A172 (cell line): ENCODE measurements at regions not wholly inside any gene's neighbourhood (a gene's known extent, or its start where the extent isn't known, plus 50 kb on each side); places are given as distances from the start of the nearest gene placed in this dataset.

ENCODE experiments used
- DNase-seq: peaks from one replicate; pipeline ENCODE4 v3.0.0-alpha.2; 2015; ENCODE audit warnings: low spot score

DNA sequence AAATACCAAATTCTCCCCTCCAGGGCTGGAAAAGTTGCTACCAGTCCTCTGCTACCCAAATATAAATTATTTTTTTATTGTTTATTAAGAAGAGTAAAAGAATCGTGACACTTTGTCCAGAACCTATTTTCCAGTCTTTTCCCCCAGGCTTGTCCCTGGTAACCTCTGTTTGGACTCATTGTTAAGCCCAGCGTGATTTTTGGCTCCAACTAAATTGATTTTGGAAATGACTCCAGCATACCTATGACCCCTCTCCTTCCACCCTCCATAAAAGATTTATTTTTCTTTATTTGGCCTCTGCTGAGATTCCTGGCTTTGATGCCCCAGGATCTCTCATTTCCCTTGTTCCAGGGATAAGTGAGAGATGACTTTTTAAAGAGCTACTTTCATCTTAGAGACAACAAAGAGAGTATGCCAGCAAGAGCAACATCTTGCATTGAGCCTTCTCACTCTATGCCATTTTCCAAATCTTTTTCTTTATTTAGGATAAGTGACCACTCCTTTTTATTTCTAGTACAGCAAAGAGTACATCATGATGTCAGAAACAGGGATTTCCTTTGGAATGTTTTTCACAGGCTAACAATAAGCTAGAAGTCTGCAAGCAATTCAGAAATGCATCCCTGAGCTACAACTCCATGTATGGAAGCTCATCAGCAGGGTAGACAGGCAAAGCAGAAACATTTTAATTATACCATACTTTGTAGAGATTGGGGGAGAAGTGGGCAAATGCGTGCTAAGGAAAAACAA lies 75.8 kb downstream of the DAD1 start:
- DNase-seq: no peak

DNA sequence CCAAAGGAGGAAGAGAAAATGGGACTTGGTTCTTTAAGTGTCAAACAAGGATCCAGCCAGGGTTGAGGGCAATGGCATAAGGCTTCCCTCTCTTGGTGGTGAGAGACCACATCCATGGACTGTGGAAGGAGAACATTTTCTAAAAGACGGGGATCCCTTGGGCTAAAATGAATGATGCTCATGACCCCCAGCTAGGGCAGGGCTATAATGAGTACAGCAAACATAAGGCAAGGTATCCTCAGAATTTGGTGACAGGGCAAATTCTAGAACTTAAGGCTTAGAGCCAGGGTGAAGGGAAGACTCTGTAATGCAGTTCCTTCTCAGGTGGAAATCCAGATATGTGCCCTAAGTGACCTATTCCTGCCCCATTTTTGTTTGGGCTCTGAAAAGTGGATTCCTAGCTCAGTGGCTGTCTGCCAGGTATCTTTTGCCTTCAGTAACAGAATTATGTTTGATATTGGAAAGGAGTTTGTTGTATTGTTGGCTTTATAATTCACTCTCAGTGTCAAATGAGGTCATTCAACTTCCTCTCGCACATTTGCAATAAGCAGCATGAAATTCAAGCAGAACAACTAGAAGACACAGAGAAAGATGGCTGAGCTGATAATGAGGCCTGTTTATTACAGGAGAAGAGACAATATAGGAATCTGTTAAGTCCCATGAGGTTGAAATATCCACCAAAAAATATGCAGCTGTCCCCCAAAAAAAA lies 76.8 kb downstream of the DAD1 start:
- DNase-seq: no peak

DNA sequence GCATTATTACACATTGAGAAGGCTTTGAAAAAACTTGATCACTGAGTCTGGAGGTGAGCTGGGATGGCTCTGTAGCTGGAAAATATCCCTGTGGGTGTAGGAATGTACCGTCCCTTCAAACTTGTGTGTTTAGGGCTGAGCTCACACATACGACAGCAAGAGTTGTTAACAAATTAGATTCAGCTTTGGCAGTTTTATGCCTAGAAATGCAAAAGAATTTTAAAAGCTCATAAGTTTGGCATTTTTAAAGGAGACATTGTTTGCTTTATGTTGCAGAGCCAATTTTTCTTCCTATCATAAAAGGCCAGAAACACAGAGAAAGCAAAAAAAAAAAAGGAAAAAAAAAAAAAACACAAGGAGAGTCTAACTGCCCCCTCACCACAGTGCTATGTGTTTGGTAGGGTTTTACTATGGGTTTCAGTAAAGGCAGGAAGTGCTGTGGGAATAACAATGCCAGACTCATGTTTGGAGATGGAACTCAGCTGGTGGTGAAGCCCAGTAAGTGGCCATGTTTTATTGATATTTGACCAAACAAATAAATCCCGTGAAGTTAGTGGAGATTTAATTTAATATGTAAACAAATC lies 78.4 kb downstream of the DAD1 start:
- no peak for DNase-seq

DNA sequence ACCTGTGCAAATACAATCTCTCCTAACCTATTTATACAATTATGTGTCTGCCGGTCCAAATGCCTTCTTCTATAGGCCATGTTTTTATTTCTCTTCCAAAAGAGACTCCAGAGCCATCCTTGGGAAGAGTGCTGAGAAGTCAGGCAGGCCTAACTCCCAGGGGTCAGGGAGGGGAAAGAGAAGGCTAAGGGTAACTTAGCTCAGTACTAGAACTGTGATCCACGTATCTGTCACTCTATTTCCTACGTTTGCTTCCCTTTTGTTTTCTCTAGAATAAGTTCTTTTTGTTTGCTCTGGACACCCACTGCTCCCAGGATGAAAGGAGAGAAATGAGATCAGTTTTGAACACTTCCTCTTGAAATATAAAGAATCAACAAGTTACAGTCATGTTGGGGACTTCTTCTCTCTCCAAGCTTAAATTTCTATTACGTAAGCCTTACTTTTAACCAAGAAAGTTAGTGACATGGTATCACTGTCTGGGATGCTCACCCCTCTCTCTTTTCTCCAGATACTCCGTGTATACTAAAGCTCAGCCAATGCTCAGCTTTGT lies 79.2 kb downstream of the DAD1 start:
- no peak for DNase-seq

DNA sequence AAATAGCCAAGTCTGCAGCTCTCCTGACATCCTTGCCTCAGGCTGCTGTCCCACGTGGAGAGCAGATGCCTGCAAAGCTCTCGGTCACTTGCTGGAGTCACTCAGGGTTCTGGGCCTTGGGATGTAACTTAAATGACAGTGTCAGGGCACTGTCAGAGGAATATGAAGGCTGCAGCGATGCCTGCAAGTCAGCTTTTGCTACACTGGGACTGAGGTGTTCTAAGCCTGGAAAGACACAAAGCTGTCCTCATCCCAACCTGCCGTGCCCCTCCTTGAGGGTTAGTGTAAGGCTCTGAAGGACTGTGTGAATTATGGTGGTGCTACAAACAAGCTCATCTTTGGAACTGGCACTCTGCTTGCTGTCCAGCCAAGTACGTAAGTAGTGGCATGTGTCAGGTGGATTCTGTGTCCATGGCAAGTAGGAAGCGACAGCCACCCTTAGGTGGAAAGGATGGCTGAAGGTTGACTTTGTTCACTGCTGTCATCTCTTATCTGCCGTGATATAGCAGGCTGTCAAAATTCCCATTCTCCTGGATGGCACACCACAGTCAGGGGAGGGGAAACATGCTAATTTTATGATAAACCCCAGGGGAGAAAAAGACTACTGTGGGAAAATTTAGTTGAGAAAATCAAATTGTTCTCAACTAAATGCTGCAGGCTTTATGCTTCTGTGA lies 79.9 kb downstream of the DAD1 start:
- no peak for DNase-seq

DNA sequence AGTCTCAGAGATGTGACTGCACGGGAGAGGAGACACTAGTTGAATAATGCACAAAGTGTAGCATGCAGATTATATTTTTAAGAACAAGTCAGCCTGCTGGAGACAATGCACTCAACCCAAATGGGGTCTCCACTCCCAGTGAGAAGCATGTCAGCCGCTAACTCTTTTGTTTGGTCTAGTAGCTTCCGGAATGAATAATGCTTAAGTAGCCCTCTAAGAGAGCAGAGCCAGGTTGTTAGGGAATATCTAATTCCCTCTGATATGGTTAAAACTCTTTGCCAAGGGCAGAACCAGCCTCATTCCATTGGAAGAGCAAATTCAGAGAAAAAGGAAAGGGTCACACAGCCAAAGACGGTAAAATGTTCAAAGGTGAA lies 80.4 kb downstream of the DAD1 start:
- DNase-seq: no peak

DNA sequence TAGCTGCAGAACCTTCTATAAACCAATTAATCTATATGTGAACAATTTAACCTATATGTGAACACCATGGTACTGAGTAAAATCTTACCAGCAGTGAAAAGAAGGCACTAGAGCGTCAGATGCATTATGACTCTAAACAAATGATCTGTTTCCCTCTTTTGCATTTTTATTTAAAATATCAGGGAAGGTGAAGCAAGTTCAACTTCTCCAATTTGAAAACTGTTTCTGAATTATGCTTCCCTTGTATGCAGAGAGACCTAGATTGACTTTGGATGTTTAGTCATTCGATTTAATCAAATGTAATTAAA lies 80.9 kb downstream of the DAD1 start:
- DNase-seq: no peak

DNA sequence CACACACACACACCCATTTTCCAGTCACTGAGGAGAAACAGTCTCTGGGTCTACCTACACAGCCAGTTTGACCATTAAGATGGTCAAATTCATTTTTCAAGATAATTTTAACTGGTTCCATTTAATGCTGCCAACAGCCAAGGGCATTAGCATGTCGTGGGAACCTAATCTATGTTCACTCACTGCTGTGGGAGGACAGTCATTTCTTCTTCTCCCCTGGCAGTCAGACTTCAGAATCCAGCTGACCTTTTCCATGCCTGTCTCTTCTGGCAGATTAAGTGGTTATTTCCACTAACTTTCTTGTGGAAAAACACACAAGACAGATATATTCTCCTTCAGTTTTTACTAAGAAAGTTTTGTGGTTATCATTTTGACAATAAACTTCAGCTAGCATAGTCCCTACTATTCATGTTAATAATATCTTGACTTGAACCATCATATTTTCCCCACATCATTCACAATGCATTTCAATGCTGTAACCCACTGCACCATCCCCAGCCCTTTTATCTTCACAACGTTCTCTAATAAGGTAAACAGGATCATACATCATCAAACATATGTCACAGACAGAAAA lies 82.2 kb downstream of the DAD1 start:
- no peak for DNase-seq

DNA sequence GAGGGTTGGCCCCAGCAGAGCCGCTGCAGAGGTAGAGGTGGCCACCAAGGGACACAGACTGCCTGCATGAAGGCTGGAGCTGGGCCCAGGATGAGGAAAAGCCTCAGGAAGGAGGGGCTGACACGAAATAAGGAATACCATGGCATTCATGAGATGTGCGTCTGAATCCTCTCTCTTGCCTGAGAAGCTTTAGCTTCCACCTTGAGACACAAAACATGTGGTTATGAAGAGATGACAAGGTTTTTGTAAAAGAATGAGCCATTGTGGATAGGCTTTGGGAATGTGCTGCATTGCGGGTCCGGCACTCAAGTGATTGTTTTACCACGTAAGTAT lies 82.7 kb downstream of the DAD1 start:
- no peak for DNase-seq

DNA sequence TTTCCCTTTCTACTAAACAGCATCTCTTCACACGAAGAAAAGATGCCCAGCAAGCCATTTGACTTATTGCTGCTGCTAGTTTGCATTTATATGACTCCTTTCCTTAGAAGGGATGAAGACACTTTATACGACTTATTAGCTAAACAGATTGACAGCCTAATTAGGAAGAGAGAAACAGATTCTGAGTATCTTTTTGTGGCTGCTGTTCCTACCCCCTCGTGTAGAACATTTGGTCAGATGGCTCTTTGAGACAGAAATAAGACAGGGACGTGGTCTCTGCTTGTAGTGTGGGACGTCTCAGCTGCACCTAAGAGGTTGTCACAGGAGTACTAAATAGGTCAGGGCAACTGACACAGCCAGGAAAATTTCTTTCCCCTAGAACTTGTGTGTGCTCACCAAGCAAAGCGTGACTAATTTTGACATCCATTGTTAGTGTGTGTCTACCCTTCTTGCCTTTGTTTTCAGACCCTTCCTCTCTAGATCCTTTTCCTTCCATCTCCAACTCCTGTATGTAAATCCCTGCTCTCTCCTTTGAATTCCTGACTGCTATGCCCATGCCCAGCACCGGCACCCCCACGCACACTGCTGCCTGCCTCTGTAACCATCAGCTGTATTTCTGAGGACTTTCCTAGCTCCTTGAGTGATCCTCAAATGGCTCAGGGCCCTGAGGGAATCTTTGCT lies 83.2 kb downstream of the DAD1 start:
- no peak for DNase-seq

DNA sequence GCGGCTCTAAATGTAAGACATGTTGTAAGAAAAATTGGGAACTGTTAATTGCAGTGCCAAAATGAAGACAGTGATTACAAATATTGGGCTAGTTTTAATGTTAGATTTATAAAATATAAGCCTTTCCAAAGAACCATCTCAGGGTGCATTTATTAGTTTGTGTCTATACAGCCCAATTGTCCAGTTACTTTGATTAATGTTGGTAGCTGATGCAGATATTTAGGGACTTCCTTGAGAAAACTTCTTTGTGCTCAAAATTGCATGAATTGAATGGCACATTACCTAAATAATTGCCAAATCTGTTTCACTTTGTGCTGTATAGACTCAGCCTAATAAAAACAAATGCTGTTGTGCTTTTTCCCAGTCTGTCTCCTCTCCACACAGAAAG lies 83.7 kb downstream of the DAD1 start:
- DNase-seq: no peak

DNA sequence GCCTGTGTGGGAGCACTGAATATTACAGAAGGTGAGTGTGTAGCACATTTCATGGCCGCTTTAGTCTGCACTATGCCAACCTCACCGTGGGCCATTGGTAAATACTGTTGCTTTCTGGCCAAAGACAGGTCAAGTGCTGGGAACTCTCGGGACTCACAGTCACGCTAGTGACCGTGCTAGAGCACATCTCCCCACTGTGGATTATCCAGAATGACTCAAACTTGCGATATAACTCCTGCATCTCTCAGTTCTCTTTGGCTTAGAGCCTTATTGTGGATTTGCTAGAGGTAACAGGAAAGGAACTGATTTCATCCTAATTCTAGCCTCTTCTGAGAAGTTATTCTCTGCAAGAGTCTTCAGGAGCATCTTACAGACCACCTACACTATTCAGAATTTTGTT lies 86.5 kb downstream of the DAD1 start:
- DNase-seq: no peak

DNA sequence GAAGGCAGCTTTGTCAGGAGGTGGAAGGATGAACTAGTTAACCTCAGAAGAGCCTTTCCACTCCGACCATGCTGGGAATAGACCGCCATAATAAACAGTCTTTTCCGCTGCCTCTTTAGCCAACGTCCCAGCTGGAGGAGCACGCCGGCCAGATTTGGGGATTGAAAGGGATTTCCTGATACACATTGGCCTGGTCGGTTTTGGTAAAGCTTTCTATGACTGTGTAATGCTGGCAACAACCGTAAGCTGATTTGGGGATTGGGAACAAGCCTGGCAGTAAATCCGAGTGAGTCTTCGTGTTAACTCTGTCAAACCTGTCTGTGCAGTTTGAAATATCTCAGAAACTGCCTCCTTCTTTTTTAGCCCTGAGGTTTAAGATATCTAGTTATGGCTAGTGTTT lies 87.0 kb downstream of the DAD1 start:
- DNase-seq: no peak

DNA sequence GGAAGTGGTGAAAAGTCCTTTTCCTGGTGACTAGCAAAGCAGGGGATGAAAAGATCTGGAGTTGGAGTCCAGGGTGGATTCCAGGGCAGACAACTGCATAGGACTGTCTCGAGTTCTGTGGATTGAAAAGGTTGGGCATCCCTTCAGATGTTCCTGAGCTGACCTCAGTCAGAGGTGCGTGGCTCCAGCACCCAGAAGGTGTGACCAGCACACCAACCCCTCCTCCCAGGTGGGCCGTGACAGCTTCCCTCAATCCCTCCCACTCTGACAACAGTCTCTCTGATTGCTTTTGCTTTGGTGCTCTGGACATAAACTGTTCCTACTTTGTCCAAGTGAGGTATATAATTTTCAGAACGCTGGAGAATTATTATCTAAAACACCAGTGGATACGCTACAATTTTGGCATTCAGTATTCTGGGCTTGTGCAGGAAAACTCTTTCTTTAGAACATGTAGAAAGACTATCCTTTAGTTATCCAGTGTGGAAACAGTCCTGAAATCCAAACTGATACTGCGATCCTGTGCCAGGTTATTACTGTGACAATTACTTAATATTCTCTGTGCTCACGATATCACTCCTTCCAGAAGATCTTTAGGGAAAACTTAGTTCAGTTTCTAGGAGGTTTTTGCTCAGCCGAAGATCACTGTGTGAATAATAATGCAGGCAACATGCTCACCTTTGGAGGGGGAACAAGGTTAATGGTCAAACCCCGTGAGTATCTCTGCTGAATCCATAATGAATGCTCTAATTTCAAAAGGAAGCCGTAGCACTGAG lies 87.9 kb downstream of the DAD1 start:
- DNase-seq: no peak

DNA sequence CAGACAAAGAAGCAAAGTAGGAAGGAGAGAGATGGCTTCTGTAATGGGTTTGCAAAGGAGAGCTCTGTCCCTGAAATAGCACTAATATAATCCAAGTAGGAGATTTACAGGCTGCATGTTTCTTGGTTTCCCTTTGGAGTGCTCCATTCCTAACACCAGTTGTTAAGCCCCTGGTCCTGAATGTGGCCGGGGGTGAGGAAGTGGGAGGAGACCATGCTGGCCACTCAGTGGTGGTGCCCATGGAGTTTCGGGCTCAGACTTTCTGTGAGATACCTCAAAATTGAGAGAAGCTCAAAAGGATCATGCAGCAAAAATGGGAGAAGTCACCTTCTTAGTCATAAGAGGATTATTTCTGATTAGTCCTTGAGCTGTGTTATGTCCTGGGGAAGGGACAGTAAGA lies 88.5 kb downstream of the DAD1 start:
- DNase-seq: no peak

DNA sequence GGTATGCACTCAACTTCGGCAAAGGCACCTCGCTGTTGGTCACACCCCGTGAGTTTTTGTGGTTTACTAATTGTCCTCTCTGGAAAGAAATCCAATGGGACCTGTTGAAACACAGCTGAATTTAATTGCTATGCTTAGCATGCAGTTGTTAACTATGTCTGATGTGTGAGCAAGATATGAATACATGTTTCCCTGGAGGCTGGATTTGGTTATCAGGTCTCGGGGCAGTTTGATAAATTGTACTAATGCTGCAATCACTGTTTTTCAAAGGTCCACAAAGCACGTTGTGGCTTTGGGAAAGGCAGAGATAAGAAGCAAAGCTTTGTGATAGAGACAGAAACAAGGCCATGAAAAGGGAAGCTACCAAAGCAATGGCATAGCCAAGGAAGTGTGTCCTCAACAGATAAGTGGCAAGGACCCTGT lies 91.3 kb downstream of the DAD1 start:
- no peak for DNase-seq

DNA sequence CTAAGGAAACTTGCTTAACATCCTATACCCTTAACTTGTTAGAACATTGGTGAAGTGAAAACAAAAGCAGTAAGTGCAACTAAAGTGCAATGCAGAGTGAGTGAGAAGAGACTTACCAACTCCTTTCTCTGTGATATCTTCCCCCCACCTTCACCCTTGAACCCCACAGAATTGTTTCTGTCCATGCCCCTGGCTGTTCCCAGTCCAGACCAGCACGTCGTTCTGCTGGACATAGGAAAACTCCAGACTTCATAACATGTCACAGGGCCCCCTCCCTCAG lies 91.9 kb downstream of the DAD1 start:
- no peak for DNase-seq

DNA sequence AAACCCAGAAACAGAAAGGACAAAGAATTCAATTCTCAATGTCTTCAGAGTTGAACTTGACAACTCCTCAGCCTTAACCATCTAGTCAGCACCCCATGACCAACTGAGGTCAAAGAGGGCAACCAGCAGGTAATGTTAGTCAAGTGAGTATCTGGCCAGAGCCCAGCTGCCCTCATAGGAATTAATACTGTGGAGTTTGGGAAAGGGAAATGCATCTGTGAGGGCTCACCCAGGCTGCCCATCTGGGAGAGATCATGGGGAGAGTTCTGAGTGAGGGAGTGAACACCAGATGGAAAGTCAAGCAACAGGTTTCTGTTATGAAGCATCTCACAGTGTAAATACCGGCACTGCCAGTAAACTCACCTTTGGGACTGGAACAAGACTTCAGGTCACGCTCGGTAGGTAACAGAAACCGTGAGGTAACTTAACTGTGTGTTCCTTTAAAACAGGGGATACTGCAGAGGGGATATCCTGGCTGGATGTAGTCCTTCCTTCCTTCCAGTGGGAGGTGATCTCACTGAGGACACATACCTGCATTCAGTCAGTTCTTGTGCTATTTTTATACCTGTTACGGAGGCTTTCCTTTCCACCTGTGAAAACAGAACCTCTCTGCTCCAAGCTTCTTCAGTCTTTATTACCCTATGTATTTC lies 94.4 kb downstream of the DAD1 start:
- DNase-seq: no peak

DNA sequence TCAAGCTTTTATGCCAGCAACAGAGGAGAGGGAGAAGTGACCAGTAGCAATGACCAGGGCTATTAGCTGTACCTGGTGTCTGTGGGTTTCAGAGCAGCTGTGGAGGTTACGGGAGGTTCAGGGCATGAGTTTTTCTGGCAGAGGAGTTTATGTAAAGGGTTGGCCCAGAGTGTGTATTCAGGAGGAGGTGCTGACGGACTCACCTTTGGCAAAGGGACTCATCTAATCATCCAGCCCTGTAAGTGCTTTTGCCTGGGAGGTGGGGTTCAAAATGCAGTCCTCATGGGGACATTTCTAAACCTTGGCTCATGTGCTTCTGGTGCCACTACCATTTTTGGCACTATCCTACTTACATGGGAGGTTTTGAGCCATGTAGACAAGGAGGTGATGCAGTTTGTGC lies 95.3 kb downstream of the DAD1 start:
- DNase-seq: no peak

DNA sequence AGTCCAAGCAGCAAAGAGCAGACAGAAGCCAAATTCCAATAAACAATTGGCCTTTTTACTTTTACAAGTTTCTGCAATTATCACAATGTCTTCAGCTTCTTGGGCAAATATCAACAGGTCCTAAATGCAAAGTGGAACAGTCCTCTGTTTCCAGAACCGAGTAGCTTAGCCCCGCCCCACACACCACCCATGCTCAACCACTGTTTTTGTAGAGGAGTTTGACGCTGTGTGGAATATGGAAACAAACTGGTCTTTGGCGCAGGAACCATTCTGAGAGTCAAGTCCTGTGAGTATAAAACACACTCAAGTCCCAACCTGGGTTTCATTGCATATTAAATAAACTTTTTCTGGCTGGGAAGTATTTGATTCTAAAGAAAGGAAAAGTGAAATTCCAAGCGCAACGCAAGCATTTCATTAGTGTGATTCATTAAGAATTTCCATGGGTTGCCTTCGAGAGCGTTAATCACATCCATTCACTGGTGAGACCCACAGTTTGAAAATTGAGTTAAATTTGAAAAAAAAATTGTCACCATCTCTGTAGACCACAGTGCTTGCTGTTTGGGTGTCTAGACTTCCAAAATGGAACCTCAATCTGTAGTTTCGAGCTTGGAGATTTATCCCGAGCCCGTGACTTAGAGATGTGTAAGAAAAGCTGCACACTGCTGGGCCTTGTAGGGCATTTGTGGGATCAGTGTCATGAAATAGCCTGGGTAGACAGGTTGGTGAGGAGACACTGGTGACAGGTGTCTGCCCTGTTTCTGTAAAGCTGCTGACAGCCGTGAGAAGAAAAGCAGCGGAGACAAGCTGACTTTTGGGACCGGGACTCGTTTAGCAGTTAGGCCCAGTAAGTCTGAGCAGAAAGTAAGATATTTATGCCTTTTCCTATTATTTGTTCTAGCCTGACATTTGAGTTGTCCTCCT lies 96.1 kb downstream of the DAD1 start:
- no peak for DNase-seq
